ENCODE measurements at regions not wholly inside any gene's neighbourhood (a gene's known extent, or its start where the extent isn't known, plus 50 kb on each side); places are given as distances from the start of the nearest gene placed in this dataset.

DNA sequence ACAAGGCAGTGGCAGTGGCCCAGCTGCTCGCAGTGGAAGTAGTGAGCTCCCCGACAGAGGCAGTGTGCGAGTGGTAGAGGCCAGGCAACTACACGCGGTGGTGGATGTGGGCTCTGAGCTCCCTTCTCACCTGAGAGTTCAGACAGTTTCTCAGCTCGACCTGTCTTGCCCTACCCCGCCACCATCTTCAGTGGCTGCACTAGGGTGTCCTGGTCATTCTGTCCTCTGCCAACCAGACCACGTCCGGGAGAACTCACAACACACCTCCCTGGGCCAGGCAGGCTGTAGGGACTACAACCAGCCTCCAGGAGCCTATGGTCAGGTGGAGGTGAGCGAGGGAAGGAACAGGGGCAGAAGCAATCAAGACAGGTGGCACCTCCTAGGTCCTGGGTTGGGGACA lies 106.3 kb upstream of the SMAD3 start:
- TF ChIP-seq POLR2A (IDR thresholded peaks at IDR 0.05) (no peak), EP300 (IDR thresholded peaks at IDR 0.05; ENCODE audit: low read depth) (no peak)

Data from transverse colon (tissue), 1 donor.